GM10248 (cell line): ENCODE measurements at regions not wholly inside any gene's neighbourhood (a gene's known extent, or its start where the extent isn't known, plus 50 kb on each side); places are given as distances from the start of the nearest gene placed in this dataset.

Source experiments
- CTCF ChIA-PET: fragments of 300-600 bp; sonication (Branson Sonifier 250); formaldehyde crosslinking; extraction: SDS; loops from one replicate; lab custom pipeline; 2021; ENCODE audit warnings: antibody characterized with exemption; lab: Yijun Ruan, JAX
- POLR2A ChIA-PET: fragments of 350-650 bp; sonication (Branson Sonifier 250); formaldehyde crosslinking; extraction: SDS; loops from one replicate; lab custom pipeline; 2020; ENCODE audit warnings: antibody characterized with exemption; lab: Yijun Ruan, JAX
- DNase-seq: peaks from one replicate; pipeline ENCODE4 v3.0.0; 2012; ENCODE audit errors: extremely low spot score
- CTCF ChIP-seq: IDR thresholded peaks from 2 replicates; pipeline ENCODE4 v1.5.1; 2012; ENCODE audit warnings: mild to moderate bottlenecking, low read depth; ENCODE audit errors: extremely low read depth, missing control alignments, control extremely low read depth

- ChIA-PET POLR2A (no interaction called here), CTCF (no interaction called here)
- no peak for TF ChIP-seq CTCF
- no peak for DNase-seq
Observed at GRCh38 chr2:215626063-215626462, 190.2 kb upstream of the FN1 start.

- ChIA-PET POLR2A (no interaction called here), CTCF (interaction anchor here (1.1 to 1.5 kb wide), 2 partner anchors 14 to 27 kb away, joined by 3 read pairs; no protein-coding TSS in a partner anchor)
- no peak for TF ChIP-seq CTCF
- DNase-seq, result no peak
Observed at GRCh38 chr2:215625207-215625606, 189.3 kb upstream of the FN1 start.

GRCh38 chr2:215624423-215624829 is 188.6 kb upstream of the FN1 start:
- DNase-seq, result no peak
- no peak for TF ChIP-seq CTCF
- ChIA-PET CTCF (interaction anchor here (1.5 to 1.6 kb wide), 2 partner anchors 10 to 15 kb away, joined by 3 to 5 read pairs; no protein-coding TSS in a partner anchor), POLR2A (no interaction called here)

- ChIA-PET CTCF (interaction anchor here (1.6 kb wide), 1 partner anchor 12 kb away, joined by 5 read pairs; no protein-coding TSS in a partner anchor), POLR2A (no interaction called here)
- TF ChIP-seq CTCF, result no peak
- no peak for DNase-seq
Observed at GRCh38 chr2:215622837-215623236, 187.0 kb upstream of the FN1 start.

GRCh38 chr2:215621381-215621780 is 185.5 kb upstream of the FN1 start:
- no peak for TF ChIP-seq CTCF
- POLR2A ChIA-PET, result no interaction called here
- DNase-seq, result no peak
- CTCF ChIA-PET, result no interaction called here

GRCh38 chr2:215620528-215620927 is 184.7 kb upstream of the FN1 start:
- ChIA-PET POLR2A (no interaction called here), CTCF (interaction anchor here (1.8 kb wide), 1 partner anchor 20 kb away, joined by 4 read pairs; no protein-coding TSS in a partner anchor)
- DNase-seq, result no peak
- TF ChIP-seq CTCF, result no peak
